Endothelial cell of umbilical vein (primary cell): ENCODE measurements at regions not wholly inside any gene's neighbourhood (a gene's known extent, or its start where the extent isn't known, plus 50 kb on each side); places are given as distances from the start of the nearest gene placed in this dataset.

Experiments used
- BruUV-seq: library from RNA; stranded (reverse); fragments of 400-500 nt; replicated peaks from 2 replicates; lab custom pipeline; 2021; lab: Mats Ljungman, UMichigan
- CTCF ChIA-PET: fragments of 300-600, 350-600 bp; sonication (Branson Sonifier 250); formaldehyde crosslinking; loops from one replicate; lab custom pipeline; 2021; ENCODE audit warnings: antibody characterized with exemption, inconsistent platforms; lab: Charles Lee
- POLR2A ChIA-PET: fragments of 300-600, 350-600 bp; sonication (Branson Sonifier 250); formaldehyde crosslinking; loops from one replicate; lab custom pipeline; 2021; ENCODE audit warnings: antibody characterized with exemption, inconsistent platforms; lab: Charles Lee
- DNase-seq: peaks from one replicate; pipeline ENCODE4 v3.0.0-alpha.2; 2011; ENCODE audit warnings: low read depth, low spot score
- FAIRE-seq: peaks from 2 replicates; lab custom pipeline; 2011; peaks lifted over from hg19 to GRCh38; lab: Jason Lieb, UNC
- H2AFZ ChIP-seq: 2 replicates; pipeline ENCODE4 v1.6.0; 2012; ENCODE audit warnings: low read depth, low read length, control low read depth, inconsistent platforms
- H3K27ac ChIP-seq: 2 replicates; pipeline ENCODE4 v1.5.1; 2011; ENCODE audit warnings: low read depth, mild to moderate bottlenecking, control low read depth, low read length, moderate library complexity; ENCODE audit not compliant: insufficient read depth
- H3K27me3 ChIP-seq, 2 experiments: 2 replicates each; pipeline versions ENCODE4 v1.6.0 to v1.6.1; 2011; ENCODE audit warnings: low read length in 2 of 2, mixed read lengths in 1 of 2; ENCODE audit not compliant: control insufficient read depth in 2 of 2, insufficient read depth in 2 of 2
- H3K36me3 ChIP-seq, 2 experiments: 2 replicates in 1 of 2; 3 replicates in 1 of 2; pipeline ENCODE4 v1.5.1; 2011; ENCODE audit warnings: low read length in 2 of 2, mild to moderate bottlenecking in 1 of 2, moderate library complexity in 1 of 2; ENCODE audit not compliant: control insufficient read depth in 2 of 2, insufficient read depth in 2 of 2; ENCODE audit errors: extremely low read depth in 1 of 2
- H3K4me1 ChIP-seq: 3 replicates; pipeline ENCODE4 v1.5.1; 2011; ENCODE audit warnings: mild to moderate bottlenecking, low read length; ENCODE audit not compliant: control insufficient read depth, insufficient read depth; ENCODE audit errors: extremely low read depth
- H3K4me2 ChIP-seq: 2 replicates; pipeline ENCODE4 v1.6.1; 2011; ENCODE audit warnings: low read length, control low read depth, mixed read lengths; ENCODE audit not compliant: insufficient read depth
- H3K4me3 ChIP-seq, 3 experiments: fragments of 200-600 bp in 1 of 3; sonication (generic), shearing (Covaris generic) in 1 of 3; replicated peaks in 1 of 3; 2 replicates each; pipeline ENCODE4 v1.5.1; 2011 to 2016; ENCODE audit warnings: control low read depth in 3 of 3, low read length in 3 of 3, mild to moderate bottlenecking in 2 of 3, inconsistent platforms in 1 of 3, low read depth in 1 of 3, moderate library complexity in 1 of 3; ENCODE audit not compliant: insufficient read depth in 1 of 3
- H3K79me2 ChIP-seq: 2 replicates; pipeline ENCODE4 v1.6.0; 2012; ENCODE audit warnings: low read length, inconsistent platforms; ENCODE audit not compliant: control insufficient read depth, insufficient read depth
- H3K9ac ChIP-seq: replicated peaks from 2 replicates; pipeline ENCODE3; 2011; ENCODE audit warnings: low read length, control low read depth; ENCODE audit not compliant: insufficient read depth; ENCODE audit errors: extremely low read depth
- H3K9me1 ChIP-seq: replicated peaks from 3 replicates; pipeline ENCODE4 v1.6.0; 2011; ENCODE audit warnings: mild to moderate bottlenecking, low read length; ENCODE audit not compliant: control insufficient read depth, insufficient read depth; ENCODE audit errors: extremely low read depth
- H3K9me3 ChIP-seq: replicated peaks from 2 replicates; pipeline ENCODE4 v1.5.1; 2012; ENCODE audit warnings: low read length, inconsistent platforms; ENCODE audit not compliant: control insufficient read depth, insufficient read depth
- H4K20me1 ChIP-seq: replicated peaks from 2 replicates; pipeline ENCODE3; 2011; ENCODE audit warnings: mild to moderate bottlenecking, low read length; ENCODE audit not compliant: control insufficient read depth, insufficient read depth; ENCODE audit errors: extremely low read depth
- CTCF ChIP-seq, 2 donors: IDR thresholded peaks; 1 replicate in 1 of 2; 2 replicates in 1 of 2; pipeline ENCODE4 v1.5.1; 2011; ENCODE audit warnings: low read length in 2 of 2, mild to moderate bottlenecking in 2 of 2, moderate library complexity in 2 of 2, control low read depth in 1 of 2, inconsistent platforms in 1 of 2, low read depth in 1 of 2; ENCODE audit not compliant: insufficient read depth in 1 of 2; ENCODE audit errors: extremely low read depth in 1 of 2
- EZH2 ChIP-seq: IDR thresholded peaks from 2 replicates; pipeline ENCODE4 v1.6.1; 2012; ENCODE audit warnings: borderline replicate concordance, low read depth, mild to moderate bottlenecking, moderate library complexity, low read length, inconsistent platforms; ENCODE audit not compliant: severe bottlenecking
- FOS ChIP-seq: IDR thresholded peaks from 2 replicates; pipeline ENCODE4 v1.6.1; 2011; ENCODE audit warnings: mild to moderate bottlenecking, low read length, moderate library complexity, borderline replicate concordance; ENCODE audit not compliant: insufficient read depth
- GATA2 ChIP-seq: IDR thresholded peaks from 2 replicates; pipeline ENCODE4 v1.7.0; 2011; ENCODE audit warnings: low read depth, mild to moderate bottlenecking, moderate library complexity, mixed read lengths, low read length; ENCODE audit not compliant: insufficient read length, insufficient read depth
- JUN ChIP-seq: IDR thresholded peaks from 2 replicates; pipeline ENCODE4 v1.6.1; 2011; ENCODE audit warnings: borderline replicate concordance, low read depth; ENCODE audit not compliant: insufficient read length, insufficient read depth
- MAX ChIP-seq: IDR thresholded peaks from 2 replicates; pipeline ENCODE4 v1.6.1; 2011; ENCODE audit not compliant: insufficient read depth, insufficient read length
- MYC ChIP-seq: IDR thresholded peaks from one replicate; pipeline ENCODE4 v1.6.1; 2011; ENCODE audit warnings: mild to moderate bottlenecking, low read depth, low read length
- POLR2A ChIP-seq: IDR thresholded peaks from 2 replicates; pipeline ENCODE4 v1.6.1; 2012; ENCODE audit warnings: low read depth, mild to moderate bottlenecking, control low read depth, low read length
- POLR2AphosphoS5 ChIP-seq: IDR thresholded peaks from 2 replicates; pipeline ENCODE4 v1.6.1; 2012; ENCODE audit warnings: low read depth, mild to moderate bottlenecking, control low read depth, low read length, moderate library complexity; ENCODE audit not compliant: insufficient read depth
- dilution Hi-C: fragments of 300-500 bp; cut with MboI; formaldehyde crosslinking; loops from one replicate; pipeline ENCODE4 v1.15.0; 2019; ENCODE audit warnings: low sequenced_read_pairs; ENCODE audit not compliant: extremely low pct_ligation_motif_present
- intact Hi-C: fragments of 100-400 bp; cut with micrococcal nuclease; formaldehyde crosslinking; loops from one replicate; pipeline ENCODE4 v1.10.0; 2022

- no peaks in the 10 kb centered on the region for H3K4me1 ChIP-seq
- H3K9me1 ChIP-seq = no peaks in the 10 kb centered on the region
- H3K9me3 ChIP-seq = no peaks in the 10 kb centered on the region
- no peaks in the 10 kb centered on the region for H4K20me1 ChIP-seq
- ChIA-PET POLR2A (no interaction called here), CTCF (interaction anchor here (1.0 to 1.7 kb wide), 2 partner anchors 9 to 14 kb away, joined by 3 to 5 read pairs; no protein-coding TSS in a partner anchor)
- FAIRE-seq (no peak), DNase-seq (no peak)
- intact Hi-C loops = no loop called here
- H3K27me3 ChIP-seq = no peaks in the 10 kb centered on the region
- H3K9ac ChIP-seq = no peak overlapping the region
- BruUV-seq = no TSS peak
- TF ChIP-seq MAX = no peak
- no peak for TF ChIP-seq EZH2
- no peak for TF ChIP-seq GATA2
- TF ChIP-seq POLR2AphosphoS5 = no peak
- no peak for TF ChIP-seq MYC
- TF ChIP-seq JUN = no peak
- no peak for TF ChIP-seq FOS
- H3K79me2 ChIP-seq = no peaks in the 10 kb centered on the region
- dilution Hi-C loops = no loop called here
- no peak overlapping the region for H2AFZ ChIP-seq
- H3K4me3 ChIP-seq = no peak overlapping the region
- no peak overlapping the region for H3K4me2 ChIP-seq
- H3K36me3 ChIP-seq = no peaks in the 10 kb centered on the region
- no peak overlapping the region for H3K27ac ChIP-seq
These were observed 365.2 kb upstream of the TUSC1 start for GRCh38 chr9:26043431-26043830.

GRCh38 chr9:26034786-26035185 lies 356.5 kb upstream of the TUSC1 start:
- TF ChIP-seq EZH2 = no peak
- TF ChIP-seq POLR2AphosphoS5 = no peak
- no peak for TF ChIP-seq MAX
- TF ChIP-seq CTCF (IDR thresholded peaks at IDR 0.05; ENCODE audit: extremely low read depth in 1 of 2, insufficient read depth in 1 of 2, low read depth in 1 of 2, low read length in 2 of 2) = no peak
- no peak for TF ChIP-seq JUN
- TF ChIP-seq GATA2 = no peak
- no peak for TF ChIP-seq FOS
- no peak for TF ChIP-seq MYC
- no peak for TF ChIP-seq POLR2A
- ChIA-PET CTCF (interaction anchor here (1.7 kb wide), 1 partner anchor 9 kb away, joined by 3 read pairs; no protein-coding TSS in a partner anchor), POLR2A (no interaction called here)
- Histone ChIP-seq H3K9me3 (no peaks in the 10 kb centered on the region), H3K79me2 (no peaks in the 10 kb centered on the region), H3K4me1 (no peaks in the 10 kb centered on the region), H3K4me2 (no peak overlapping the region), H3K36me3 (no peaks in the 10 kb centered on the region), H2AFZ (no peak overlapping the region), H4K20me1 (no peaks in the 10 kb centered on the region), H3K4me3 (no peak overlapping the region), H3K9me1 (no peaks in the 10 kb centered on the region), H3K27ac (no peak overlapping the region), H3K27me3 (no peaks in the 10 kb centered on the region), H3K9ac (no peak overlapping the region)
- intact Hi-C loops = no loop called here
- DNase-seq (no peak), FAIRE-seq (no peak)
- BruUV-seq = no TSS peak
- dilution Hi-C loops = no loop called here
